BJ (cell line): ENCODE measurements at regions not wholly inside any gene's neighbourhood (a gene's known extent, or its start where the extent isn't known, plus 50 kb on each side); places are given as distances from the start of the nearest gene placed in this dataset.

Source experiments
- CTCF ChIA-PET: fragments of 350-600 bp; formaldehyde crosslinking; extraction: SDS; loops from one replicate; lab custom pipeline; 2021; ENCODE audit warnings: antibody characterized with exemption, inconsistent platforms; lab: Yijun Ruan, JAX
- POLR2A ChIA-PET: fragments of 300-600 bp; sonication (Branson Sonifier 250); formaldehyde crosslinking; extraction: SDS; loops from one replicate; lab custom pipeline; 2021; ENCODE audit warnings: antibody characterized with exemption; lab: Charles Lee
- DNase-seq: peaks from one replicate; pipeline ENCODE4 v3.0.0-alpha.2; 2011; ENCODE audit warnings: low read depth
- H3K27me3 ChIP-seq: 2 replicates; pipeline ENCODE4 v1.6.0; 2011; ENCODE audit warnings: low read length; ENCODE audit not compliant: control insufficient read depth, insufficient read depth
- H3K36me3 ChIP-seq: 2 replicates; pipeline ENCODE4 v1.5.1; 2011; ENCODE audit warnings: low read length; ENCODE audit not compliant: control insufficient read depth, insufficient read depth
- H3K4me3 ChIP-seq: 2 replicates; pipeline ENCODE4 v1.5.1; 2011; ENCODE audit warnings: low read depth, mild to moderate bottlenecking, control low read depth, low read length
- CTCF ChIP-seq: IDR thresholded peaks from 2 replicates; pipeline ENCODE4 v1.5.1; 2011; ENCODE audit warnings: low read depth, mild to moderate bottlenecking, control low read depth, inconsistent platforms, low read length, moderate library complexity; ENCODE audit not compliant: insufficient read depth

GRCh38 chr14:37945959-37946358 lies 261.7 kb upstream of the SSTR1 start:
- DNase-seq = no peak
- Histone ChIP-seq H3K4me3 (no peak overlapping the region), H3K27me3 (no peaks in the 10 kb centered on the region), H3K36me3 (no peaks in the 10 kb centered on the region)
- no peak for TF ChIP-seq CTCF
- ChIA-PET POLR2A (no interaction called here), CTCF (interaction anchor here (1.5 kb wide), 1 partner anchor 12 kb away, joined by 3 read pairs; no protein-coding TSS in a partner anchor)

- Histone ChIP-seq H3K36me3 (no peaks in the 10 kb centered on the region), H3K4me3 (no peak overlapping the region), H3K27me3 (no peaks in the 10 kb centered on the region)
- CTCF ChIA-PET = no interaction called here
- DNase-seq = no peak
- no peak for TF ChIP-seq CTCF
- POLR2A ChIA-PET = no interaction called here
Measured at GRCh38 chr14:37946819-37947218, 260.9 kb upstream of the SSTR1 start.

- TF ChIP-seq CTCF = no peak
- Histone ChIP-seq H3K36me3 (no peaks in the 10 kb centered on the region), H3K4me3 (no peak overlapping the region), H3K27me3 (no peaks in the 10 kb centered on the region)
- ChIA-PET POLR2A (no interaction called here), CTCF (no interaction called here)
- DNase-seq = no peak
Measured at GRCh38 chr14:37948266-37948665, 259.4 kb upstream of the SSTR1 start.

GRCh38 chr14:37968664-37969240 lies 239.0 kb upstream of the SSTR1 start:
- H3K36me3 ChIP-seq = no peaks in the 10 kb centered on the region
- no peak for DNase-seq
- POLR2A ChIA-PET = no interaction called here
- TF ChIP-seq CTCF = no peak
- CTCF ChIA-PET = interaction anchor here (0.8 kb wide), 1 partner anchor 17 kb away, joined by 3 read pairs; no protein-coding TSS in a partner anchor
- no peaks in the 10 kb centered on the region for H3K27me3 ChIP-seq
- no peak overlapping the region for H3K4me3 ChIP-seq

GRCh38 chr14:37969511-37969979 lies 238.2 kb upstream of the SSTR1 start:
- no peak for DNase-seq
- no peaks in the 10 kb centered on the region for H3K27me3 ChIP-seq
- no peak overlapping the region for H3K4me3 ChIP-seq
- TF ChIP-seq CTCF = no peak
- H3K36me3 ChIP-seq = no peaks in the 10 kb centered on the region
- CTCF ChIA-PET = no interaction called here
- POLR2A ChIA-PET = no interaction called here
